ENCODE measurements at regions not wholly inside any gene's neighbourhood (a gene's known extent, or its start where the extent isn't known, plus 50 kb on each side); places are given as distances from the start of the nearest gene placed in this dataset.
"Not testable (repeated sequence)": the region's sequence is repeated elsewhere in the genome, so short reads cannot be mapped to it uniquely, and the experiment has no call there.

DNA sequence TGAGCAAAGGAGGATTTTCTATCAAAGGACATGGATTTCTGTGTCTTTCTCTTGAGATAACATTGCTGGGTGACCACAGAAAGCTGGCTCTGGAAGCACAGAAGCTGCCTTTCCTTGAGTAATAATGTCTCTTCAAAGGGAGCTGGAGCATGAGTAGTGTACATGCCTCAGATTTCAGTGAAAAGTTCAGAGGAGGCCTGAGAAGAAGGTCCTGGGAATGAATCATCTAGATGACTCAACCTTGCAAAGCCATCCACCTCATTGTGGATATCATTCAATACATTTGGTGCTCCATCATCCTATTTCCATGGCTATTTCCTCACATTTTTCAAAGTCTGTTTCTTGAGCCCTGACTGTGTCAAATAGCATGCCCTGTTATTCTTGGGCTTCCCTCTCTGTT is 125.6 kb upstream of the POTEB2 start:
- not testable (repeated sequence) for TF ChIP-seq POLR2AphosphoS5 (IDR thresholded peaks at IDR 0.05; ENCODE audit: insufficient read depth, low read depth, low read length); POLR2A (IDR thresholded peaks at IDR 0.05; ENCODE audit: low read depth, low read length); JUN (IDR thresholded peaks at IDR 0.05; ENCODE audit: borderline replicate concordance, insufficient read depth, insufficient read length, low read depth)
- TF ChIP-seq, protein P1, sequence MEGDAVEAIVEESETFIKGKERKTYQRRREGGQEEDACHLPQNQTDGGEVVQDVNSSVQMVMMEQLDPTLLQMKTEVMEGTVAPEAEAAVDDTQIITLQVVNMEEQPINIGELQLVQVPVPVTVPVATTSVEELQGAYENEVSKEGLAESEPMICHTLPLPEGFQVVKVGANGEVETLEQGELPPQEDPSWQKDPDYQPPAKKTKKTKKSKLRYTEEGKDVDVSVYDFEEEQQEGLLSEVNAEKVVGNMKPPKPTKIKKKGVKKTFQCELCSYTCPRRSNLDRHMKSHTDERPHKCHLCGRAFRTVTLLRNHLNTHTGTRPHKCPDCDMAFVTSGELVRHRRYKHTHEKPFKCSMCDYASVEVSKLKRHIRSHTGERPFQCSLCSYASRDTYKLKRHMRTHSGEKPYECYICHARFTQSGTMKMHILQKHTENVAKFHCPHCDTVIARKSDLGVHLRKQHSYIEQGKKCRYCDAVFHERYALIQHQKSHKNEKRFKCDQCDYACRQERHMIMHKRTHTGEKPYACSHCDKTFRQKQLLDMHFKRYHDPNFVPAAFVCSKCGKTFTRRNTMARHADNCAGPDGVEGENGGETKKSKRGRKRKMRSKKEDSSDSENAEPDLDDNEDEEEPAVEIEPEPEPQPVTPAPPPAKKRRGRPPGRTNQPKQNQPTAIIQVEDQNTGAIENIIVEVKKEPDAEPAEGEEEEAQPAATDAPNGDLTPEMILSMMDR (IDR thresholded peaks at IDR 0.05; ENCODE audit: extremely low read depth in 1 of 2, insufficient read depth in 1 of 2, low read depth in 1 of 2, low read length in 2 of 2): not testable (repeated sequence)

All from endothelial cell of umbilical vein (primary cell).